Panc1 (cell line): ENCODE measurements at regions not wholly inside any gene's neighbourhood (a gene's known extent, or its start where the extent isn't known, plus 50 kb on each side); places are given as distances from the start of the nearest gene placed in this dataset.

ENCODE experiments used
- ATAC-seq: fragments of 200-7000 bp; cut with Tn5 transposase; 2 replicates; pipeline ENCODE4 v1.9.1; 2020; ENCODE audit warnings: mild to moderate bottlenecking, moderate library complexity
- BruUV-seq: library from RNA; stranded (reverse); fragments of 400-500 nt; replicated peaks from 2 replicates; lab custom pipeline; 2021; lab: Mats Ljungman, UMichigan
- CTCF ChIA-PET: fragments of 300-600 bp; sonication (Branson Sonifier 250); formaldehyde crosslinking; loops from one replicate; lab custom pipeline; 2022; ENCODE audit warnings: antibody characterized with exemption; lab: Charles Lee
- POLR2A ChIA-PET: fragments of 300-600 bp; sonication (Branson Sonifier 250); formaldehyde crosslinking; loops from one replicate; lab custom pipeline; 2022; ENCODE audit warnings: antibody characterized with exemption; lab: Charles Lee
- DNase-seq: peaks from one replicate; pipeline ENCODE4 v3.0.0-alpha.2; 2010; ENCODE audit warnings: low read depth, low spot score
- H3K27ac ChIP-seq: 2 replicates; pipeline ENCODE4 v1.5.1; 2011; ENCODE audit warnings: mild to moderate bottlenecking, low read length, inconsistent platforms
- H3K27me3 ChIP-seq: fragments of 200-500 bp; sonication (Bioruptor generic); 2 replicates; pipeline ENCODE4 v1.6.0; 2014; ENCODE audit warnings: low read length, inconsistent platforms; ENCODE audit not compliant: control insufficient read depth, insufficient read depth
- H3K36me3 ChIP-seq: fragments of 200-500 bp; sonication (Bioruptor generic); 2 replicates; pipeline ENCODE4 v1.5.1; 2014; ENCODE audit warnings: inconsistent platforms, mild to moderate bottlenecking, low read length, moderate library complexity; ENCODE audit not compliant: control insufficient read depth, insufficient read depth
- H3K4me1 ChIP-seq: 2 replicates; pipeline ENCODE4 v1.5.1; 2011; ENCODE audit warnings: inconsistent platforms, mild to moderate bottlenecking, low read length, moderate library complexity; ENCODE audit not compliant: control insufficient read depth, insufficient read depth
- H3K4me3 ChIP-seq, 2 experiments: 2 replicates each; pipeline ENCODE4 v1.5.1; 2011 to 2012; ENCODE audit warnings: low read depth in 2 of 2, low read length in 2 of 2, mild to moderate bottlenecking in 2 of 2, inconsistent platforms in 1 of 2, moderate library complexity in 1 of 2
- H3K9me3 ChIP-seq: fragments of 200-500 bp; sonication (Bioruptor generic); 2 replicates; pipeline ENCODE4 v1.5.1; 2014; ENCODE audit warnings: low read depth, mild to moderate bottlenecking, inconsistent platforms, low read length, moderate library complexity; ENCODE audit not compliant: control insufficient read depth, insufficient read depth
- CTCF ChIP-seq: fragments of 450-650 bp; IDR thresholded peaks from 2 replicates; pipeline ENCODE4 v1.5.1; 2017; ENCODE audit warnings: mild to moderate bottlenecking
- POLR2AphosphoS5 ChIP-seq: IDR thresholded peaks from 2 replicates; pipeline ENCODE4 v1.6.1; 2012; ENCODE audit warnings: mild to moderate bottlenecking, low read depth, low read length, moderate library complexity
- REST ChIP-seq, 2 experiments: IDR thresholded peaks; 2 replicates each; pipeline ENCODE4 v1.6.1; 2011 to 2012; ENCODE audit warnings: low read depth in 2 of 2, control low read depth in 1 of 2, low read length in 1 of 2, mild to moderate bottlenecking in 1 of 2, moderate library complexity in 1 of 2; ENCODE audit not compliant: insufficient read depth in 1 of 2
- SIN3A ChIP-seq: IDR thresholded peaks from 2 replicates; pipeline ENCODE4 v1.6.1; 2012; ENCODE audit warnings: low read depth, mild to moderate bottlenecking, low read length, moderate library complexity, borderline replicate concordance; ENCODE audit not compliant: insufficient read depth
- TCF7L2 ChIP-seq: IDR thresholded peaks from 2 replicates; pipeline ENCODE4 v1.6.1; 2011; ENCODE audit warnings: mild to moderate bottlenecking, low read depth, low read length, inconsistent platforms
- in situ Hi-C: cut with HindIII; loops from 2 replicates; pipeline ENCODE4 v1.10.0; 2016; ENCODE audit warnings: low sequenced_read_pairs, low pct_unique_long_range_greater_than_20kb
- intact Hi-C: fragments of 100-400 bp; cut with micrococcal nuclease; formaldehyde crosslinking; loops from one replicate; pipeline ENCODE4 v1.10.0; 2022; ENCODE audit not compliant: unreplicated experiment

- no peaks in the 10 kb centered on the region for H3K9me3 ChIP-seq
- no peaks in the 10 kb centered on the region for H3K27me3 ChIP-seq
- H3K4me1 ChIP-seq, result no peaks in the 10 kb centered on the region
- no TSS peak for BruUV-seq
- TF ChIP-seq TCF7L2 (no peak), REST (IDR thresholded peaks at IDR 0.05; ENCODE audit: insufficient read depth in 1 of 2, low read depth in 2 of 2, low read length in 1 of 2) (no peak)
- H3K27ac ChIP-seq, result no peak overlapping the region
- ChIA-PET CTCF (no interaction called here), POLR2A (no interaction called here)
- ATAC-seq (no peak), DNase-seq (no peak)
- no peaks in the 10 kb centered on the region for H3K36me3 ChIP-seq
- no peak overlapping the region for H3K4me3 ChIP-seq
- in situ Hi-C loops, result no loop called here
- intact Hi-C loops, result no loop called here
Measured at GRCh38 chr14:100638211-100638855, 51.1 kb upstream of the BEGAIN start.

GRCh38 chr14:100639280-100639679 lies 52.1 kb upstream of the BEGAIN start:
- no peak for ATAC-seq
- no peak overlapping the region for H3K4me3 ChIP-seq
- no TSS peak for BruUV-seq
- DNase-seq, result no peak
- intact Hi-C loops, result no loop called here
- ChIA-PET CTCF (no interaction called here), POLR2A (no interaction called here)
- no peak for TF ChIP-seq CTCF
- no peak for TF ChIP-seq REST (IDR thresholded peaks at IDR 0.05; ENCODE audit: insufficient read depth in 1 of 2, low read depth in 2 of 2, low read length in 1 of 2)
- no peak for TF ChIP-seq TCF7L2
- no peak for TF ChIP-seq POLR2AphosphoS5
- TF ChIP-seq SIN3A, result no peak
- H3K27me3 ChIP-seq, result no peaks in the 10 kb centered on the region
- H3K4me1 ChIP-seq, result no peaks in the 10 kb centered on the region
- no peak overlapping the region for H3K27ac ChIP-seq
- no peaks in the 10 kb centered on the region for H3K36me3 ChIP-seq
- in situ Hi-C loops, result no loop called here
- no peaks in the 10 kb centered on the region for H3K9me3 ChIP-seq
